Testis (tissue), 2 donors: ENCODE measurements at regions not wholly inside any gene's neighbourhood (a gene's known extent, or its start where the extent isn't known, plus 50 kb on each side); places are given as distances from the start of the nearest gene placed in this dataset.

Experiments
- DNase-seq: peaks from one replicate; pipeline ENCODE4 v3.0.0-alpha.2; 2019
- H3K27ac ChIP-seq, 2 donors: fragments of 200-600 bp; sonication (generic); one replicate each; pipeline ENCODE4 v1.5.1; 2019
- H3K27me3 ChIP-seq: fragments of 200-600 bp; sonication (generic); one replicate; pipeline ENCODE4 v1.5.1; 2019
- H3K36me3 ChIP-seq: fragments of 200-600 bp; sonication (generic); one replicate; pipeline ENCODE4 v1.5.1; 2017; ENCODE audit warnings: low read depth; ENCODE audit errors: missing control alignments
- H3K4me1 ChIP-seq: fragments of 200-600 bp; sonication (generic); one replicate; pipeline ENCODE4 v1.5.1; 2019
- H3K4me3 ChIP-seq, 2 donors: fragments of 200-600 bp; sonication (generic); one replicate each; pipeline ENCODE4 v1.5.1; 2017 to 2019
- H3K9me3 ChIP-seq: fragments of 200-600 bp; sonication (generic); one replicate; pipeline ENCODE4 v1.5.1; 2017
- CTCF ChIP-seq, 3 experiments: fragments of 450-650 bp in 2 of 3; fragments of 200-600 bp in 1 of 3; sonication (generic) in 1 of 3; IDR thresholded peaks; one replicate each; pipeline ENCODE4 v1.5.1; 2016 to 2019; ENCODE audit warnings: antibody characterized with exemption in 3 of 3, mild to moderate bottlenecking in 2 of 3, moderate library complexity in 1 of 3
- POLR2A ChIP-seq: fragments of 450-650 bp; IDR thresholded peaks from one replicate; pipeline ENCODE4 v1.6.1; 2017; ENCODE audit warnings: antibody characterized with exemption, mild to moderate bottlenecking, moderate library complexity
- WGBS, 2 donors: methylation state at CpG; one replicate each; pipeline ENCODE4 v1.1.5; 2018; 5-methylcytosine and 5-hydroxymethylcytosine counted together
- intact Hi-C: fragments of 100-400 bp; cut with DNase I; formaldehyde crosslinking; loops from one replicate; pipeline ENCODE4 v1.15.1; 2023; ENCODE audit warnings: low total_unique reads

DNA sequence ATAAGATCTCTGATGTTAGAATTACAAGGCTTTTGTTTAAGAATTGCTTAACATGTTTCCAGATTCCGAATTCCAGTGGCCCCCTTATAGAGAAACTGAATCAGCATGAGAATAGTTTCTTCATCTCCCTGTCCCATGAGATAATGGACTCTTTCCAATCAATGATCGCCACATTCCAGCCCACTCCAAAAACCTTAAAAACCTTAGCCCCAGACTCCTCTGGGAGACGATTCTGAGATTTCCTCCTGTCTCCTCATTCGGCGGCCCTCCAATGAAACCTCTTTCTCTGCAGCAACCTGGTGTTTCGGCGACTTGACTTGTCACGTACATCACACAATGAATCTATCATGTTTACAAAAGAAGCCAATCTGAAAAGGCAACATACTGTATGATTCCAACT, 197.1 kb upstream of the PSMD7 start:
- 86 to 88% methylated on average over 8 of the region's 8 CpGs for WGBS, 2 donors

GRCh38 chr16:74094962-74095361, 201.7 kb upstream of the PSMD7 start:
- intact Hi-C loops, result no loop called here

More for the DNA sequence above, 197.1 kb upstream of the PSMD7 start:
- Histone ChIP-seq H3K4me1 (no peaks in the 10 kb centered on the region), H3K27me3 (no peaks in the 10 kb centered on the region), H3K4me3 (no peak overlapping the region), H3K9me3 (no peaks in the 10 kb centered on the region), H3K27ac (no peak overlapping the region), H3K36me3 (no peaks in the 10 kb centered on the region)
- intact Hi-C loops, result no loop called here
- DNase-seq, result no peak
- TF ChIP-seq CTCF (IDR thresholded peaks at IDR 0.05) (no peak), POLR2A (no peak)

DNA sequence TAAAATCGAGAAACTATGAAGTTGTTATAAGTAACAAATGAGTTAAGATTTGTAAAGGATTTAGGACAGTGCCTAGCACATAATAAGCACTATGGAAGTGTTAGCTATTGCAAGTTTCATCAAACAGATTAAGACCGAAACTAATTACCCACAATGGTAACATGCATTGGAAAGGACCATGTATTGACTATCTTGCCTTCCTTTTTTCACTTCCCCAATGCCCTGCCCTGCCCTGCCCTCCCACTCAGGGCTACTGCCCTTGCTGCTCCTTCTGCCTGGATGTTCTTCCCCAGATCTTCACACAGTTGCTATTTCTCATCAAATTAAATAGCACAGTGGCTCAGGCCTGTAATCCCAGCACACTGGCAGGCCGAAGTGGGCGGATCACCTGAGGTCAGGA, 202.1 kb upstream of the PSMD7 start:
- H3K27ac ChIP-seq, result no peak overlapping the region
- no peak for DNase-seq
- 82 to 86% methylated on average over 4 of the region's 4 CpGs for WGBS, 2 donors

More at GRCh38 chr16:74094962-74095361, 201.7 kb upstream of the PSMD7 start:
- no peak overlapping the region for H3K27ac ChIP-seq
- DNase-seq, result no peak
- H3K9me3 ChIP-seq, result no peaks in the 10 kb centered on the region
- TF ChIP-seq POLR2A (no peak), CTCF (IDR thresholded peaks at IDR 0.05) (no peak)
- 89 to 100% methylated on average over 1 of the region's 1 CpG for WGBS, 2 donors
- no peaks in the 10 kb centered on the region for H3K4me1 ChIP-seq
- H3K36me3 ChIP-seq, result no peaks in the 10 kb centered on the region
- H3K4me3 ChIP-seq, result no peak overlapping the region
- H3K27me3 ChIP-seq, result no peaks in the 10 kb centered on the region

DNA sequence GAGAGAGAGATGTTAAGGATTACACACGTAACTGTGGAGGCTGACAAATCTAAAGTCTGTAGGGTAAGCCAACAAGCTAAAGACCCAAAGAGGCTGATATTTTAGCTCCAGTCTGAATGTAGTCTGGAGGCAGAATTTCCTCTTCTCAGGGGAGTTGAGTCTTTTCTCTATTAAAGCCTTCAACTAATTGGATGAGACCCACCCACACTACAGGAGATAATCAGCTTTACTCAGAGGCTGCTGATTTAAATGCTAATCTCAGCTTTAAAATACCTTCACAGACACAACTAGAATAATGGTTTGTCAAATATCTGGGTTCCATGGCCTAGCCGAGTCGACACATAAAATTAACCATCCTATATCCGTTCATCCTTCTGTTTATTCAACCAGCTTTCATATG, 204.3 kb upstream of the PSMD7 start:
- intact Hi-C loops, result no loop called here
- WGBS, 2 donors, result 91 to 99% methylated on average over 4 of the region's 4 CpGs
- no peak for DNase-seq

More for the DNA sequence above, 202.1 kb upstream of the PSMD7 start:
- H3K9me3 ChIP-seq, result no peaks in the 10 kb centered on the region
- intact Hi-C loops, result no loop called here
- no peak overlapping the region for H3K4me3 ChIP-seq
- H3K4me1 ChIP-seq, result no peaks in the 10 kb centered on the region
- H3K36me3 ChIP-seq, result no peaks in the 10 kb centered on the region
- TF ChIP-seq CTCF (IDR thresholded peaks at IDR 0.05) (no peak), POLR2A (no peak)
- no peaks in the 10 kb centered on the region for H3K27me3 ChIP-seq

More for the DNA sequence above, 204.3 kb upstream of the PSMD7 start:
- no peak overlapping the region for H3K4me3 ChIP-seq
- no peaks in the 10 kb centered on the region for H3K36me3 ChIP-seq
- H3K27me3 ChIP-seq, result no peaks in the 10 kb centered on the region
- no peaks in the 10 kb centered on the region for H3K4me1 ChIP-seq
- no peak overlapping the region for H3K27ac ChIP-seq
- no peaks in the 10 kb centered on the region for H3K9me3 ChIP-seq
- no peak for TF ChIP-seq CTCF (IDR thresholded peaks at IDR 0.05)
- no peak for TF ChIP-seq POLR2A
